GM21717 (cell line): ENCODE measurements at regions not wholly inside any gene's neighbourhood (a gene's known extent, or its start where the extent isn't known, plus 50 kb on each side); places are given as distances from the start of the nearest gene placed in this dataset.
"Not testable (repeated sequence)": the region's sequence is repeated elsewhere in the genome, so short reads cannot be mapped to it uniquely, and the experiment has no call there.

Experiments
- ATAC-seq: cut with Tn5 transposase; IDR thresholded peaks from one replicate; pipeline ENCODE4 v1.9.1; 2021; ENCODE audit warnings: mild to moderate bottlenecking, moderate library complexity; ENCODE audit not compliant: unreplicated experiment

DNA sequence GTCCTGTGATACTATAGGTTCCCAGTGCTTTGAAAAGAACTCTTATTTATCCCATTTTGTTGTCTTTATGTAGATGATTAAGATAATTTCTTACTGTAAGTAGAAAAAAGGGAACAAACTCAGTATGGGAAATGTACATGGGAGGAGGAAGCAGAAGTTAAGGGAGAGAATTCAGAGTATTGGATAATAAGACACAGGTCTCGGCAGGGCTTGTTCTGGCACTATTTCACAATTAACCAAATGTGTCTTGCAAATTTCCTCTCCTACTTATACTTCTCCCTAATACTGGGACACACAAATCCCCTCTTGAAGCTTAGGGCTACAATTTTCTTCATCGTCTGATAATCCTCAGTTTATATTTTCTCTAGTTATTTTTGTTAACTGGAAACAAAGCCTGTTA is 744.0 kb downstream of the ADCYAP1 start:
- no peak for ATAC-seq

DNA sequence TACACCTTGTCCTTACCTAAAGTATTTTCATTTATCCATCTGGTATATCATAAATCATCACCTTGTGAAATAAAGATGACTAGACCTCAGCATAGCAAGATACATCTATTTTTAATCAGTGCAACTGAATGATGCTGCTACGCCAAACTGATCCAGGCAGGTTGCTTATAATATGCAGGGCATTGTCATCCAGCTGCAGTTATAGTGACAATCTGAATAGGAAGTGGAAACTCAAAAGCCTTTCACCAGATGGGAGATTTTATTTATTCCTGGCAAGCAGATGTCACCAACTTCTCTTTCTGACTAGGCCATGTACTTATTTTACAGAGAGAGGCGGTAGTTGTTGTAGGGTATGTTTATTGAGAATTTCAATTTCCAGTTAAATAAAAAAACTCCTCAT is 747.3 kb downstream of the ADCYAP1 start:
- ATAC-seq = no peak

GRCh38 chr18:1653873-1654272 is 749.2 kb downstream of the ADCYAP1 start:
- no peak for ATAC-seq

DNA sequence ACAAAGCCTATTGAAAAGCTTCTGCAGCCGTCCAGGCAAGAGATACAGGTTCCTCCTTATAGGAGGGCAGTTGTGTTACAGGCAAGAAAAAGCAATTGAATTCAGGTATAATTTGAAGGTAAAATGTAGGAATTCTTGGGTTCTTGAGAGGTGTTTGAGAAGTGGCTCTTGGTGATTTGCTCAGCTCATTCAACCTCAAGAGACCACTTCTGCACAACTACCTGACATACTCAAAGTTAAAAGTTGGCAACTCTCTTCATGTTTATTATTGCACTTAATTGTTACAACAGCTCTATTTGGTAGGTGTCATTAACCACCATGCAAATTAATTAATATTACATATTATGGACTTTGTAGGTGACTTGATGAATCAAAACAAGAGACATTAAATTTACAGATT is 753.2 kb downstream of the ADCYAP1 start:
- no peak for ATAC-seq

GRCh38 chr18:1658908-1659566 is 754.4 kb downstream of the ADCYAP1 start:
- no peak for ATAC-seq

GRCh38 chr18:1663879-1664705 is 759.4 kb downstream of the ADCYAP1 start:
- ATAC-seq = peak; percentile 78

DNA sequence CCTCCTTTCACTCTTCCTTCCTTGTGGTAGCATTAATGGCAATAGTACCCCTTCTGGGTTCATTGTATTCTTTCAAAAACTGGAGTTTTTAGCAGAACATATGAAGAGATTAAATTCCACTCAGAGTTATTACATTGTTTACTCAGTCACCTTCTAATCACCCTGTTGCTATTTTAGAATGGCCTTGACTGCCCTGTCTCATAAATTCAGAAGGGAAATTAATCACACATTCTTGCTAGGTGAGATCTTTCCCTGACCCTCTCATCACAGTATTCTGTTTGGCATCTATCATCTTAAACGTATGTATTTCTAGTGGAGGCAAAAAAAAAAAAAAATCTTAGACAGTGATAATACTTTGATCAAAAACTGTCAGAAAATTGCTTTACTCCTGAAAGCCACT is 760.4 kb downstream of the ADCYAP1 start:
- no peak for ATAC-seq

GRCh38 chr18:1668279-1668678 is 763.6 kb downstream of the ADCYAP1 start:
- no peak for ATAC-seq

DNA sequence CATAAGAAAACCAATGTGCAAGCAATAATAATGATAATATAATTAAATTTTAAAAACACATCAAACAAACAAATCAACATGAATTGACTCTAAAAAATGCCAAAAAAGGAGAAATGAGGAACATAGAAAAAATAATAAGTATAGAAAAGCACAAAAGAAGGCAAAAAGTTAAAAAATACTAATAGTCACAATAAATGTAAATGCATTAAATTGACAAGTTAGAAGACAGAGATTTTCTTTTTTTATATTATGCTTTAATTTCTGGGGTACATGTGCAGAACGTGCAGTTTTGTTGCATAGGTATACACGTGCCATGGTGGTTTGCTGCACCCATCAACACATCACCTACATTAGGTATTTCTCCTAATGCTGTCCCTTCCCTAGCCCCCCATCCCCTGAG is 767.0 kb downstream of the ADCYAP1 start:
- not testable (repeated sequence) for ATAC-seq

- ATAC-seq = no peak
These were observed 771.7 kb downstream of the ADCYAP1 start for GRCh38 chr18:1676387-1676786.

DNA sequence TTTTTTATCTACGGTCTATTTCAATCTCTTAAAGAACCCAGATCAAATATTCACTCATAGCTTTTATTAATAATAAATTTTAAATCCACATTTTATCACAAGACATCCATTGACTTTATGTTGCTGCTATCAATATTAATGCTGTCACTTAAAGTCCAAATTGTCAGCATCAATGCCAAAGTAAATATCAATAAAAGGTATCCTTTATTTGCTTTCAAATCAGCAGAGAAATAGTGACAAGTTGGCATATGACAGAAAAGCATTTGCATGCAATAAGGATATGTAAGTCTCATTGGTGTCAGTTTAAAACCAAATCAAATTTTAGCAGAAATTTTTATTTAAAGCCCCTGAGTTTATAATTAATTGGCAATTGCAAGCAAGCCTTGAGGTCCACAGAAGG is 775.4 kb downstream of the ADCYAP1 start:
- no peak for ATAC-seq

DNA sequence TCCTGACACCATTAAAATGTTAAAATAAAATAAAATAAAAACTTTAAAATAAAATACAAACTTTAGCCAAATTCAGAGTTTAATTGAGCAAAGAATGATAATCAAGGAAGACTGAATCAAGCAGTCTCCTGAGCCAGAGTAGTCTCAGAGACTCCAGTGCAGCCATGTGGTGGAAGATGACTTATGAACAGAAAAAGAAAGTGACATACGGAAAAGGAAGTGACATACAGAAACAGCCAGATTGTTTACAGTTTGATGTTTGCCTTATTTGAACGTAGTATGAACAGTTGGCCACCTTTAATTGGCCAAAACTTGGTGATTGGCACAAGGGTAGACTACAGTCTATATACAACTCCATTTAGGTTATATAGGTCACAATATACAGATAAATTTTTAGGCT is 787.2 kb downstream of the ADCYAP1 start:
- ATAC-seq = no peak

- ATAC-seq = no peak
These were observed 803.3 kb downstream of the ADCYAP1 start for GRCh38 chr18:1708006-1708405.

- no peak for ATAC-seq
These were observed 805.4 kb downstream of the ADCYAP1 start for GRCh38 chr18:1710114-1710513.

- no peak for ATAC-seq
These were observed 827.5 kb downstream of the ADCYAP1 start for GRCh38 chr18:1732143-1732542.

- no peak for ATAC-seq
These were observed 825.2 kb downstream of the METTL4 start for GRCh38 chr18:1746131-1746530.

DNA sequence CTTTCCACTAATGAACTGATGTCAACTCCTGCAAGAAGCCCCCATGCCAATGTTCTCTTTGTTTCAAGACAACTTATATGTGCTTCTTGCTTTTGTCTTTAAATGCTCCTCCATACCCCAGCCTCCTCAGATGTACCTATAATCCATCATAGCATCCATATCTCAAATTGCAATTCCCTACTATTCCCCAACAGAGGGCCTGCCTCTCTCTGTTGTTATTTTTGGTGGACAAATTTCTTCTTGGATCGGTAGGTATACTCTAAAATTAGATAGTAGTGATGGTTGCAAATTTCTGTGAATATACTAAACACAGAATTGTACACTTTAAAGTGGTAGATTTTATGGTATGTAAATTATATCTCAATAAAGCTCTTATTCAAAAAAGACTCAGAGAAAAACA is 820.1 kb downstream of the METTL4 start:
- ATAC-seq = no peak

GRCh38 chr18:1760901-1761300 is 810.4 kb downstream of the METTL4 start:
- ATAC-seq = no peak

GRCh38 chr18:1774261-1774660 is 797.0 kb downstream of the METTL4 start:
- ATAC-seq = no peak

- ATAC-seq = no peak
These were observed 793.5 kb downstream of the METTL4 start for GRCh38 chr18:1777843-1778242.

- ATAC-seq = no peak
These were observed 792.7 kb downstream of the METTL4 start for GRCh38 chr18:1778496-1779178.

GRCh38 chr18:1779587-1779986 is 791.7 kb downstream of the METTL4 start:
- ATAC-seq = no peak
